ENCODE measurements at regions not wholly inside any gene's neighbourhood (a gene's known extent, or its start where the extent isn't known, plus 50 kb on each side); places are given as distances from the start of the nearest gene placed in this dataset.

GRCh38 chr3:127100459-127101410 lies 92.2 kb upstream of the PRR23E start:
- no peaks in the 10 kb centered on the region for H3K36me3 Mint-ChIP-seq (ENCODE audit: low read depth)

GRCh38 chr3:127101411-127102187 lies 91.3 kb upstream of the PRR23E start:
- Mint-ChIP-seq H3K9me3 (no peaks in the 10 kb centered on the region), H3K4me1 (no peaks in the 10 kb centered on the region), H3K36me3 (ENCODE audit: low read depth) (no peaks in the 10 kb centered on the region), H3K27ac (no peak overlapping the region), H3K27me3 (ENCODE audit: low read depth) (peaks cover 18% of the 10 kb centered on the region), H3K4me3 (no peak overlapping the region)
- TF ChIP-seq CTCF (IDR thresholded peaks at IDR 0.05; ENCODE audit: unreplicated experiment in 3 of 3) = no peak

More at GRCh38 chr3:127100459-127101410, 92.2 kb upstream of the PRR23E start:
- Mint-ChIP-seq H3K27ac (no peak overlapping the region), H3K27me3 (ENCODE audit: low read depth) (peaks cover 16% of the 10 kb centered on the region), H3K9me3 (peaks cover 3% of the 10 kb centered on the region), H3K4me3 (no peak overlapping the region), H3K4me1 (no peaks in the 10 kb centered on the region)
- TF ChIP-seq CTCF (IDR thresholded peaks at IDR 0.05; ENCODE audit: unreplicated experiment in 3 of 3) = no peak

DNA sequence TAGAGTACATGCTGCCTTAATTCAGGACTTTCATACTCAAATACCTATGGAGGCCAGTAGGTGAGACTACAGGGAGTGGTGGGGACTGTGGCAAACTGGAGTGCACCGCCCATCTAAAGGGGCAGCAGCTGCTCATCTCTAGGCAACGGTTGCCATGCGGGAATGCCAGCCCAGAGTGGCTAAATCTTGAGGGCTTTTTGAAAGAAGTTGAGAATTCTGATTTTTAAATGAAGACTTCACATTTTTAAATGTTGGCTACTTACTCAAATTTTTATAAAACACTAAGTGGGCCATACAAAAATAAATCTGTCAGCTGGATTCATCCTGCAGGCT lies 90.8 kb upstream of the PRR23E start:
- H3K27ac Mint-ChIP-seq = no peak overlapping the region
- TF ChIP-seq CTCF (IDR thresholded peaks at IDR 0.05; ENCODE audit: unreplicated experiment in 3 of 3) = no peak
- H3K4me1 Mint-ChIP-seq = no peaks in the 10 kb centered on the region
- H3K9me3 Mint-ChIP-seq = no peaks in the 10 kb centered on the region
- no peak overlapping the region for H3K4me3 Mint-ChIP-seq
- no peaks in the 10 kb centered on the region for H3K36me3 Mint-ChIP-seq (ENCODE audit: low read depth)
- peaks cover 18% of the 10 kb centered on the region for H3K27me3 Mint-ChIP-seq (ENCODE audit: low read depth)

GRCh38 chr3:127102587-127102986 lies 90.3 kb upstream of the PRR23E start:
- no peak for TF ChIP-seq CTCF (IDR thresholded peaks at IDR 0.05; ENCODE audit: unreplicated experiment in 3 of 3)
- Mint-ChIP-seq H3K36me3 (ENCODE audit: low read depth) (no peaks in the 10 kb centered on the region), H3K9me3 (no peaks in the 10 kb centered on the region), H3K4me1 (no peaks in the 10 kb centered on the region), H3K27me3 (ENCODE audit: low read depth) (peaks cover 21% of the 10 kb centered on the region), H3K4me3 (no peak overlapping the region), H3K27ac (no peak overlapping the region)

- H3K4me3 Mint-ChIP-seq = no peak overlapping the region
- H3K4me1 Mint-ChIP-seq = no peaks in the 10 kb centered on the region
These were observed 89.9 kb upstream of the PRR23E start for GRCh38 chr3:127103080-127103479.

More at GRCh38 chr3:127103080-127103479, 89.9 kb upstream of the PRR23E start:
- Mint-ChIP-seq H3K9me3 (no peaks in the 10 kb centered on the region), H3K27ac (no peak overlapping the region), H3K27me3 (ENCODE audit: low read depth) (peaks cover 18% of the 10 kb centered on the region), H3K36me3 (ENCODE audit: low read depth) (no peaks in the 10 kb centered on the region)
- TF ChIP-seq CTCF (IDR thresholded peaks at IDR 0.05; ENCODE audit: unreplicated experiment in 3 of 3) = no peak

Measured in nephron (organoid).